Transverse colon (tissue), 4 donors: ENCODE measurements at regions not wholly inside any gene's neighbourhood (a gene's known extent, or its start where the extent isn't known, plus 50 kb on each side); places are given as distances from the start of the nearest gene placed in this dataset.

Experiments used
- EP300 ChIP-seq: sonication (generic); formaldehyde crosslinking; IDR thresholded peaks from one replicate; pipeline ENCODE4 v1.6.1; 2017; ENCODE audit warnings: antibody characterized with exemption, low read depth
- POLR2A ChIP-seq: fragments of 450-650 bp; IDR thresholded peaks from one replicate; pipeline ENCODE4 v1.6.1; 2016; ENCODE audit warnings: antibody characterized with exemption, mild to moderate bottlenecking, moderate library complexity
- POLR2AphosphoS5 ChIP-seq, 3 donors: sonication (generic); formaldehyde crosslinking; IDR thresholded peaks; one replicate each; pipeline ENCODE4 v1.6.1; 2016; ENCODE audit warnings: antibody characterized with exemption in 3 of 3
- TF ChIP-seq, protein P1 (sequence below), 5 experiments: fragments of 200-600 bp in 3 of 5; fragments of 450-650 bp in 2 of 5; sonication (generic) in 3 of 5; IDR thresholded peaks; 1 replicate in 2 of 5; 2 replicates in 3 of 5; pipeline ENCODE4 v1.5.1; 2016 to 2017; ENCODE audit warnings: antibody characterized with exemption in 5 of 5, inconsistent platforms in 3 of 5, mild to moderate bottlenecking in 2 of 5, moderate library complexity in 1 of 5

DNA sequence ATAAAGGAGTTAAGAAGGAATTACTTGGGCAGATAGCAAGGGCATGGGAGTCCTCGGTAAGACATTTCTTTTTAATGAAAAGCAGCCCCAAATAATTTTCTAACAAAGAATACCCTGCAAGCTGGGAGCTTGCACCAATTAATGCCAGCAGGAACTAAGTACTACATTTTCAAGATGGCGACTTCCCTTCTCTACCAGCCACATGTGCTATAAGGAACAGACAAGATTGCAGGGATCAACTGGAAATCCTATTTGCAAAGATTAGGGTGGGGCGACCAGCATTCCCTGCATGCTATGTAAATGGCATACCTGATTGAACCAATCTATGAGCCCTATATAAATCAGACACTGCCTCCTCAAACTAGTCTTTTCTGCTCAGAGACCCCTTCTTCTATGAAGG, 827.5 kb downstream of the ADCYAP1 start:
- TF ChIP-seq EP300 (no peak), POLR2AphosphoS5 (IDR thresholded peaks at IDR 0.05) (no peak), POLR2A (no peak)
- TF ChIP-seq, protein P1, sequence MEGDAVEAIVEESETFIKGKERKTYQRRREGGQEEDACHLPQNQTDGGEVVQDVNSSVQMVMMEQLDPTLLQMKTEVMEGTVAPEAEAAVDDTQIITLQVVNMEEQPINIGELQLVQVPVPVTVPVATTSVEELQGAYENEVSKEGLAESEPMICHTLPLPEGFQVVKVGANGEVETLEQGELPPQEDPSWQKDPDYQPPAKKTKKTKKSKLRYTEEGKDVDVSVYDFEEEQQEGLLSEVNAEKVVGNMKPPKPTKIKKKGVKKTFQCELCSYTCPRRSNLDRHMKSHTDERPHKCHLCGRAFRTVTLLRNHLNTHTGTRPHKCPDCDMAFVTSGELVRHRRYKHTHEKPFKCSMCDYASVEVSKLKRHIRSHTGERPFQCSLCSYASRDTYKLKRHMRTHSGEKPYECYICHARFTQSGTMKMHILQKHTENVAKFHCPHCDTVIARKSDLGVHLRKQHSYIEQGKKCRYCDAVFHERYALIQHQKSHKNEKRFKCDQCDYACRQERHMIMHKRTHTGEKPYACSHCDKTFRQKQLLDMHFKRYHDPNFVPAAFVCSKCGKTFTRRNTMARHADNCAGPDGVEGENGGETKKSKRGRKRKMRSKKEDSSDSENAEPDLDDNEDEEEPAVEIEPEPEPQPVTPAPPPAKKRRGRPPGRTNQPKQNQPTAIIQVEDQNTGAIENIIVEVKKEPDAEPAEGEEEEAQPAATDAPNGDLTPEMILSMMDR (IDR thresholded peaks at IDR 0.05), result no peak
